MM.1S (cell line): ENCODE measurements at regions not wholly inside any gene's neighbourhood (a gene's known extent, or its start where the extent isn't known, plus 50 kb on each side); places are given as distances from the start of the nearest gene placed in this dataset.

Source experiments
- CTCF ChIP-seq: fragments of 300-600 bp; sonication (generic); IDR thresholded peaks from 2 replicates; pipeline ENCODE4 v1.5.1; 2016; ENCODE audit warnings: antibody characterized with exemption, low read length, mixed read lengths
- EZH2 ChIP-seq: fragments of 300-600 bp; sonication (generic); optimal IDR thresholded peaks from 2 replicates; pipeline ENCODE3; 2017; ENCODE audit warnings: low read depth, mild to moderate bottlenecking, antibody characterized with exemption, low read length, mixed read lengths
- EZH2phosphoT487 ChIP-seq: fragments of 300-600 bp; sonication (generic); IDR thresholded peaks from 2 replicates; pipeline ENCODE4 v1.6.1; 2018; ENCODE audit warnings: antibody characterized with exemption, low read length

GRCh38 chr5:34563931-34564709 lies 92.0 kb upstream of the RAI14 start:
- TF ChIP-seq CTCF (no peak), EZH2 (no peak), EZH2phosphoT487 (no peak)
